HCT116 (cell line): ENCODE measurements at regions not wholly inside any gene's neighbourhood (a gene's known extent, or its start where the extent isn't known, plus 50 kb on each side); places are given as distances from the start of the nearest gene placed in this dataset.

Source experiments
- ATAC-seq: fragments of 200-7000 bp; cut with Tn5 transposase; 2 replicates; pipeline ENCODE4 v1.9.1; 2020; ENCODE audit warnings: mild to moderate bottlenecking, moderate library complexity
- BruUV-seq: library from RNA; stranded (reverse); fragments of 400-500 nt; replicated peaks from 2 replicates; lab custom pipeline; 2021; lab: Mats Ljungman, UMichigan
- CTCF ChIA-PET: fragments of 300-600 bp; sonication (Branson Sonifier 250); formaldehyde crosslinking; loops from one replicate; lab custom pipeline; 2021; ENCODE audit warnings: antibody characterized with exemption; lab: Charles Lee
- POLR2A ChIA-PET: fragments of 300-600, 350-600 bp; sonication (Branson Sonifier 250); formaldehyde crosslinking; loops from one replicate; lab custom pipeline; 2021; ENCODE audit warnings: antibody characterized with exemption; lab: Charles Lee
- RAD21 ChIA-PET, 2 experiments: fragments of 300-600 bp; sonication (Branson Sonifier 250); formaldehyde crosslinking; loops; one replicate each; lab custom pipeline; 2023; ENCODE audit warnings: low total read pairs in 2 of 2; ENCODE audit not compliant: uncharacterized antibody in 2 of 2, unreplicated experiment in 2 of 2, low non-redundant PET in 1 of 2; lab: Charles Lee
- DNase-seq: peaks from one replicate; pipeline ENCODE4 v3.0.0-alpha.2; 2010; ENCODE audit warnings: low read depth, low spot score
- H2AFZ ChIP-seq: fragments of 200-600 bp; shearing (Covaris generic), sonication (generic); 2 replicates; pipeline ENCODE4 v1.6.1; 2017; ENCODE audit warnings: low read depth, mixed run types, mixed read lengths, antibody characterized with exemption, low read length; ENCODE audit not compliant: poor library complexity, severe bottlenecking
- H3K27ac ChIP-seq: 2 replicates; pipeline ENCODE4 v1.5.1; 2012; ENCODE audit warnings: low read depth, low read length
- H3K27me3 ChIP-seq: fragments of 200-600 bp; sonication (generic); 2 replicates; pipeline ENCODE4 v1.6.1; 2016; ENCODE audit warnings: mixed run types, low read length, mixed read lengths; ENCODE audit not compliant: insufficient read depth
- H3K36me3 ChIP-seq, 2 experiments: fragments of 200-500 bp in 1 of 2; fragments of 200-600 bp in 1 of 2; sonication (Bioruptor generic) in 1 of 2; sonication (generic) in 1 of 2; 2 replicates each; pipeline versions ENCODE4 v1.5.1 to v1.6.1; 2014 to 2016; ENCODE audit warnings: low read length in 2 of 2, inconsistent platforms in 1 of 2, mixed read lengths in 1 of 2, mixed run types in 1 of 2; ENCODE audit not compliant: insufficient read depth in 2 of 2, control insufficient read depth in 1 of 2
- H3K4me1 ChIP-seq, 2 experiments: fragments of 200-600 bp in 1 of 2; sonication (generic) in 1 of 2; 2 replicates each; pipeline versions ENCODE4 v1.5.1 to v1.6.1; 2012 to 2017; ENCODE audit warnings: low read length in 2 of 2, inconsistent platforms in 1 of 2, mild to moderate bottlenecking in 1 of 2, mixed read lengths in 1 of 2, mixed run types in 1 of 2, moderate library complexity in 1 of 2; ENCODE audit not compliant: insufficient read depth in 2 of 2, control insufficient read depth in 1 of 2
- H3K4me2 ChIP-seq: fragments of 200-600 bp; sonication (generic); 2 replicates; pipeline ENCODE4 v1.6.1; 2017; ENCODE audit warnings: mixed run types, low read length, mixed read lengths
- H3K4me3 ChIP-seq, 2 experiments: fragments of 200-600 bp in 1 of 2; sonication (generic) in 1 of 2; replicated peaks in 1 of 2; 2 replicates each; pipeline ENCODE4 v1.5.1; 2011 to 2016; ENCODE audit warnings: low read length in 2 of 2, control low read depth in 1 of 2, low read depth in 1 of 2, mild to moderate bottlenecking in 1 of 2, mixed read lengths in 1 of 2, mixed run types in 1 of 2
- H3K79me2 ChIP-seq: fragments of 200-600 bp; sonication (generic); 2 replicates; pipeline ENCODE4 v1.6.1; 2017; ENCODE audit warnings: mild to moderate bottlenecking, mixed run types, low read length, moderate library complexity, mixed read lengths; ENCODE audit not compliant: insufficient read depth
- H3K9ac ChIP-seq: fragments of 200-600 bp; sonication (generic); 2 replicates; pipeline ENCODE4 v1.6.1; 2016; ENCODE audit warnings: low read length, mixed read lengths
- H3K9me2 ChIP-seq: fragments of 200-600 bp; sonication (generic), shearing (Covaris generic); 2 replicates; pipeline ENCODE4 v1.6.1; 2017; ENCODE audit warnings: mixed run types, mild to moderate bottlenecking, moderate library complexity; ENCODE audit not compliant: insufficient read depth
- H3K9me3 ChIP-seq, 2 experiments: fragments of 200-500 bp in 1 of 2; fragments of 200-600 bp in 1 of 2; sonication (Bioruptor generic) in 1 of 2; sonication (generic) in 1 of 2; 2 replicates each; pipeline ENCODE4 v1.6.1; 2014 to 2017; ENCODE audit warnings: low read length in 2 of 2, mixed read lengths in 2 of 2, inconsistent platforms in 1 of 2, low read depth in 1 of 2, mild to moderate bottlenecking in 1 of 2, mixed run types in 1 of 2, moderate library complexity in 1 of 2; ENCODE audit not compliant: control insufficient read depth in 1 of 2, insufficient read depth in 1 of 2
- H4K20me1 ChIP-seq: fragments of 200-600 bp; sonication (generic), shearing (Covaris generic); 2 replicates; pipeline ENCODE4 v1.6.1; 2017; ENCODE audit warnings: mixed run types, mild to moderate bottlenecking, moderate library complexity; ENCODE audit not compliant: insufficient read depth
- CEBPB ChIP-seq: IDR thresholded peaks from 2 replicates; pipeline ENCODE4 v1.6.1; 2012; ENCODE audit warnings: low read depth
- EGR1 ChIP-seq: IDR thresholded peaks from 2 replicates; pipeline ENCODE4 v1.6.1; 2012; ENCODE audit warnings: low read depth
- ELF1 ChIP-seq: IDR thresholded peaks from 2 replicates; pipeline ENCODE4 v1.6.1; 2012; ENCODE audit warnings: low read depth, borderline replicate concordance
- EZH2 ChIP-seq: fragments of 200-600 bp; sonication (generic); IDR thresholded peaks from 2 replicates; pipeline ENCODE4 v1.6.1; 2017; ENCODE audit warnings: antibody characterized with exemption, mixed run types
- EZH2phosphoT487 ChIP-seq: fragments of 200-600 bp; IDR thresholded peaks from 2 replicates; pipeline ENCODE4 v1.6.1; 2018; ENCODE audit warnings: antibody characterized with exemption, borderline replicate concordance
- FOSL1 ChIP-seq: IDR thresholded peaks from 2 replicates; pipeline ENCODE4 v1.6.1; 2012; ENCODE audit warnings: low read depth
- JUND ChIP-seq: IDR thresholded peaks from 2 replicates; pipeline ENCODE4 v1.6.1; 2012
- POLR2A ChIP-seq: IDR thresholded peaks from 2 replicates; pipeline ENCODE4 v1.7.0; 2011; ENCODE audit warnings: borderline replicate concordance; ENCODE audit not compliant: insufficient read depth, insufficient read length; ENCODE audit errors: extremely low read depth
- POLR2AphosphoS5 ChIP-seq: IDR thresholded peaks from 2 replicates; pipeline ENCODE4 v1.6.1; 2011; ENCODE audit warnings: mild to moderate bottlenecking, low read depth, low read length, moderate library complexity
- RAD21 ChIP-seq: IDR thresholded peaks from 2 replicates; pipeline ENCODE4 v1.6.1; 2012; ENCODE audit warnings: low read depth, mild to moderate bottlenecking
- SIN3A ChIP-seq: IDR thresholded peaks from 2 replicates; pipeline ENCODE4 v1.6.1; 2012; ENCODE audit warnings: low read depth
- SRF ChIP-seq: IDR thresholded peaks from 2 replicates; pipeline ENCODE4 v1.6.1; 2012; ENCODE audit warnings: low read depth
- TCF7L2 ChIP-seq: IDR thresholded peaks from 2 replicates; pipeline ENCODE4 v1.7.0; 2011; ENCODE audit warnings: borderline replicate concordance, inconsistent platforms; ENCODE audit not compliant: insufficient read depth, insufficient read length; ENCODE audit errors: extremely low read depth
- YY1 ChIP-seq: IDR thresholded peaks from 2 replicates; pipeline ENCODE4 v1.6.1; 2011; ENCODE audit warnings: low read length, low read depth, moderate library complexity, mild to moderate bottlenecking; ENCODE audit not compliant: insufficient replicate concordance; ENCODE audit errors: extremely low read depth
- ZFX ChIP-seq: fragments of 450-650 bp; IDR thresholded peaks from 2 replicates; pipeline ENCODE4 v1.6.1; 2017
- ZNF274 ChIP-seq: fragments of 200-500 bp; sonication (Bioruptor generic); IDR thresholded peaks from 2 replicates; pipeline ENCODE4 v1.6.1; 2014; ENCODE audit warnings: mild to moderate bottlenecking, low read depth, low read length, inconsistent platforms
- intact Hi-C: fragments of 100-400 bp; cut with micrococcal nuclease; formaldehyde crosslinking; loops from 2 replicates; pipeline ENCODE4 v1.10.0; 2022
- TF ChIP-seq, protein P1 (sequence below), 3 experiments: fragments of 200-600 bp in 1 of 3; sonication (generic) in 1 of 3; IDR thresholded peaks in 2 of 3; conservative IDR thresholded peaks in 1 of 3; 2 replicates each; pipeline ENCODE4 v1.5.1; 2012 to 2017; ENCODE audit warnings: low read depth in 2 of 3, low read length in 2 of 3, antibody characterized with exemption in 1 of 3, borderline replicate concordance in 1 of 3, control low read depth in 1 of 3, mild to moderate bottlenecking in 1 of 3, mixed read lengths in 1 of 3, mixed run types in 1 of 3, moderate library complexity in 1 of 3; ENCODE audit not compliant: insufficient read depth in 1 of 3
- TF ChIP-seq, protein P2 (sequence below): IDR thresholded peaks from 2 replicates; pipeline ENCODE4 v1.6.1; 2011; ENCODE audit warnings: mild to moderate bottlenecking, low read length, moderate library complexity; ENCODE audit not compliant: insufficient replicate concordance; ENCODE audit errors: extremely low read depth
- TF ChIP-seq, protein P3 (sequence below): IDR thresholded peaks from 2 replicates; pipeline ENCODE4 v1.6.1; 2012
- TF ChIP-seq, protein P4 (sequence below): IDR thresholded peaks from 2 replicates; pipeline ENCODE4 v1.6.1; 2012

DNA sequence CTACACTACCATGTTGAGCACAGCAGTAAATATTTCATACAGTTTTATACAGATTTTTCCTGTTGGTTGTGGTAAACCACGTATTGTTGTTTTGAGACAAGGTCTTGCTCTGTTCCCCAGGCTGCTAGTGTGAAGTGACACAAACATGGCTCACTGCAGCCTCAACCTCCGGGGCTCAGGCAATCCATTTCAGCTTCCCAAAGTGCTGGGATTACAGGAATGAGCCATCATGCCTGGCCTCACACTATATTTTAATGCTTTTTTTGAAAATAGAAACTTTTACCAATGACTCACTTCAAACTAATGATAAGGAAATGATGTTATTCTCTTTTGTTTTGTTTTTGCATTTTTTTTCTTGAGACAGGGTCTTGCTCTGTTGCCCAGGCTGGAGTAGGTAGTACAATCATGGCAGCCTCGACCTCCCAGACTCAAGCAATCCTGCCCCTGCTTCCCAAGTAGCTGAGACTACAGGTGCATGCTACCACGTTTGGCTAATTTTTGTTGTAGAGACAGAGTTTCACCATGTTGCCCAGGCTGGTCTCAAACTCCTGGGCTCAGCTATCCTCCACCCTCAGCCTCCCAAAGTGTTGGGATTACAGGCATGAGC is 210.6 kb downstream of the TPST1 start (continued):
- TF ChIP-seq, protein P1, sequence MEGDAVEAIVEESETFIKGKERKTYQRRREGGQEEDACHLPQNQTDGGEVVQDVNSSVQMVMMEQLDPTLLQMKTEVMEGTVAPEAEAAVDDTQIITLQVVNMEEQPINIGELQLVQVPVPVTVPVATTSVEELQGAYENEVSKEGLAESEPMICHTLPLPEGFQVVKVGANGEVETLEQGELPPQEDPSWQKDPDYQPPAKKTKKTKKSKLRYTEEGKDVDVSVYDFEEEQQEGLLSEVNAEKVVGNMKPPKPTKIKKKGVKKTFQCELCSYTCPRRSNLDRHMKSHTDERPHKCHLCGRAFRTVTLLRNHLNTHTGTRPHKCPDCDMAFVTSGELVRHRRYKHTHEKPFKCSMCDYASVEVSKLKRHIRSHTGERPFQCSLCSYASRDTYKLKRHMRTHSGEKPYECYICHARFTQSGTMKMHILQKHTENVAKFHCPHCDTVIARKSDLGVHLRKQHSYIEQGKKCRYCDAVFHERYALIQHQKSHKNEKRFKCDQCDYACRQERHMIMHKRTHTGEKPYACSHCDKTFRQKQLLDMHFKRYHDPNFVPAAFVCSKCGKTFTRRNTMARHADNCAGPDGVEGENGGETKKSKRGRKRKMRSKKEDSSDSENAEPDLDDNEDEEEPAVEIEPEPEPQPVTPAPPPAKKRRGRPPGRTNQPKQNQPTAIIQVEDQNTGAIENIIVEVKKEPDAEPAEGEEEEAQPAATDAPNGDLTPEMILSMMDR (IDR thresholded peaks at IDR 0.05 in 2 of 3, conservative IDR thresholded peaks at IDR 0.05 in 1 of 3; ENCODE audit: borderline replicate concordance in 1 of 3, insufficient read depth in 1 of 3, low read depth in 2 of 3, low read length in 2 of 3), result no peak
- TF ChIP-seq, all 23 proteins: peak for 0

DNA sequence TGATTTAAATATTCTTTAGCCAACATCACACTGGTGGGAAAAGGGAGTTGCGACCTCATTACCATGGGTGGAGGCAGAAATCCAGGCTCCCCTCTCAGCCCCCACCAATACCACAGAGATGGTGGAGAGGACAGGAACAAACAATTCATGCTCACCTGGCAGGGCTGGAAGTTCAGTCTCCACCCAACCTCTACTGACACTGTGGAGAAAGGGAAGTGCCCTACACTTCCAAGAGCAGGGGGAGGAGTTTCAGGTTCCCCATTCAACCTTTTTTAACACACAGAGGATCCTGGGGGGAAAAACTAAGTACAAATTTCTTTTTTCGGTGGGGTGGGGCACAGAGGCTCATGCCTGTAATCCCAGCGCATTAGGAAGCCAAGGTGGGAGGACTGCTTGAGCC is 210.1 kb upstream of the KCTD7 start:
- no peaks in the 10 kb centered on the region for H3K9me3 ChIP-seq
- no TSS peak for BruUV-seq
- H3K27ac ChIP-seq, result no peak overlapping the region
- TF ChIP-seq JUND (no peak), SIN3A (no peak), ZFX (no peak), EZH2 (no peak), EZH2phosphoT487 (no peak), CEBPB (no peak), POLR2A (no peak), POLR2AphosphoS5 (no peak), ELF1 (no peak), RAD21 (no peak), EGR1 (no peak), SRF (no peak), TCF7L2 (no peak), FOSL1 (no peak), ZNF274 (no peak), YY1 (no peak)
- TF ChIP-seq, protein P2, sequence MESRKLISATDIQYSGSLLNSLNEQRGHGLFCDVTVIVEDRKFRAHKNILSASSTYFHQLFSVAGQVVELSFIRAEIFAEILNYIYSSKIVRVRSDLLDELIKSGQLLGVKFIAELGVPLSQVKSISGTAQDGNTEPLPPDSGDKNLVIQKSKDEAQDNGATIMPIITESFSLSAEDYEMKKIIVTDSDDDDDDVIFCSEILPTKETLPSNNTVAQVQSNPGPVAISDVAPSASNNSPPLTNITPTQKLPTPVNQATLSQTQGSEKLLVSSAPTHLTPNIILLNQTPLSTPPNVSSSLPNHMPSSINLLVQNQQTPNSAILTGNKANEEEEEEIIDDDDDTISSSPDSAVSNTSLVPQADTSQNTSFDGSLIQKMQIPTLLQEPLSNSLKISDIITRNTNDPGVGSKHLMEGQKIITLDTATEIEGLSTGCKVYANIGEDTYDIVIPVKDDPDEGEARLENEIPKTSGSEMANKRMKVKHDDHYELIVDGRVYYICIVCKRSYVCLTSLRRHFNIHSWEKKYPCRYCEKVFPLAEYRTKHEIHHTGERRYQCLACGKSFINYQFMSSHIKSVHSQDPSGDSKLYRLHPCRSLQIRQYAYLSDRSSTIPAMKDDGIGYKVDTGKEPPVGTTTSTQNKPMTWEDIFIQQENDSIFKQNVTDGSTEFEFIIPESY, result no peak
- TF ChIP-seq, protein P3, sequence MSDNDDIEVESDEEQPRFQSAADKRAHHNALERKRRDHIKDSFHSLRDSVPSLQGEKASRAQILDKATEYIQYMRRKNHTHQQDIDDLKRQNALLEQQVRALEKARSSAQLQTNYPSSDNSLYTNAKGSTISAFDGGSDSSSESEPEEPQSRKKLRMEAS, result no peak
- TF ChIP-seq, protein P1 (IDR thresholded peaks at IDR 0.05 in 2 of 3, conservative IDR thresholded peaks at IDR 0.05 in 1 of 3; ENCODE audit: borderline replicate concordance in 1 of 3, insufficient read depth in 1 of 3, low read depth in 2 of 3, low read length in 2 of 3), result no peak
- TF ChIP-seq, protein P4, sequence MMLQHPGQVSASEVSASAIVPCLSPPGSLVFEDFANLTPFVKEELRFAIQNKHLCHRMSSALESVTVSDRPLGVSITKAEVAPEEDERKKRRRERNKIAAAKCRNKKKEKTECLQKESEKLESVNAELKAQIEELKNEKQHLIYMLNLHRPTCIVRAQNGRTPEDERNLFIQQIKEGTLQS, result no peak
- no peaks in the 10 kb centered on the region for H4K20me1 ChIP-seq
- DNase-seq, result no peak
- CTCF ChIA-PET, result no interaction called here
- no peaks in the 10 kb centered on the region for H3K36me3 ChIP-seq
- H3K4me2 ChIP-seq, result no peak overlapping the region
- H3K4me1 ChIP-seq, result no peaks in the 10 kb centered on the region
- POLR2A ChIA-PET, result no interaction called here
- H2AFZ ChIP-seq, result no peak overlapping the region
- no peaks in the 10 kb centered on the region for H3K27me3 ChIP-seq
- no peaks in the 10 kb centered on the region for H3K79me2 ChIP-seq
- RAD21 ChIA-PET, result no interaction called here
- intact Hi-C loops, result no loop called here
- no peaks in the 10 kb centered on the region for H3K9me2 ChIP-seq
- ATAC-seq, result no peak
- no peak overlapping the region for H3K4me3 ChIP-seq
- no peak overlapping the region for H3K9ac ChIP-seq
